Right lung (tissue), 2 donors: ENCODE measurements at regions not wholly inside any gene's neighbourhood (a gene's known extent, or its start where the extent isn't known, plus 50 kb on each side); places are given as distances from the start of the nearest gene placed in this dataset.

Source experiments
- DNase-seq, 2 donors: peaks; one replicate each; pipeline ENCODE4 v3.0.0-alpha.2; 2013

DNA sequence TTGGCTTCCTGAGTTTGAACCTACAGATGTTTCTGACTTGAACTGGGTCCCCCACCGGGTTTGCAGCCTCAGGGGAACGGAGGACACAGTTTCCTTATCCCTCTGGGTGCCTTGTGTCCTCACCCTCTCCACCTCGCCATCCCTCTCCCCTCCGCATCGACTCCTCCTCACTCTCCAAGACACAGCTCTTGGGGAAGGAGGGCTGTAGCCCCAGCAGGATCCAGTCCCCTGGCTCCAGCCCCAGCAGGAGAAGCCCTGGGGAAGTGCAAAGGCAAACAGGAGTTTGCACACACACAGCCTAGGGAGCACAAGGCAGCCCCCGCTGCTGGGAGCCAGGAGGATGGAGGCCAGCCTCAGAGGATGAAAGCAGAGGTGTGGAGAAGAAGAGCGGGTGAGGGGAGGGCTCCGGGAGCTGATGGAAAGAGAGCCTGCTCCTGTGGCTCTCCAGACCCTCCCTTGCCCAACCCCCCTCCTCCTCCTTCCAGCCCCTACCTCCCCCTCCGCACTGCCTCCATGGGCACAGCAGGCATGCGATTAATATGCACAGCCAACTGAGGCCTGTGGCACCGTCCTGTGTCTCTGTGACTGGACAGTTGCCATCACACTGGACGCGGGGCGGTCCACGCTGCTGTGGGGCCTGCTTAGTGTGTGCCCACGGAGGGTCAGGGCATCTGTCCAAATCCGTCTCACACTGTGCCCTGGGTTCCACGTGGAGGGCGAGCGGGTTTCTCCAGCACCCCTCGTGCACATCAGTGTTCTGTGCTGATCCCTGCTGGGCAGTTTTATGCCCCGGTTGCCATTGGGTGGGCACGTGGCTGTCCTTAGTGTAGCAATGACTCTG, 193.7 kb upstream of the DIO3 start:
- DNase-seq = no peak

DNA sequence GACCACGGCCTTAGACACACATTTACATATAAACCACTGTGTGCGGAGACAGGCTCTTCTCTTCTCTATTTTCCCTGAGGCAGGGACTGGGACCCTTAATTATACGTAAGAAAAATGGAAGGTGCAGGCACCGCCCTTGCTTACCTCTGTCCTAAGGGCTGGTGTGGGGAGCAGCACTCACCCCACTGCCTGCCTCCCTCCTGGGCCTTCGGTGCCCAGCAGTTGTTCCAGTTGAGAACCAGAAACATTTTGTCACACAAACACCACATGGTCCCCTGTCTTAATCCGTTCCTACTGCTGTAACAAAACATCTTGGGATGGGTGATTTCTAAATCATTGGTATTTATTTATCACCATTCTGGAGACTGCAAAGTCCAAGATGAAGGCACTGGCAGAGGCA, 192.7 kb upstream of the DIO3 start:
- DNase-seq = no peak

DNA sequence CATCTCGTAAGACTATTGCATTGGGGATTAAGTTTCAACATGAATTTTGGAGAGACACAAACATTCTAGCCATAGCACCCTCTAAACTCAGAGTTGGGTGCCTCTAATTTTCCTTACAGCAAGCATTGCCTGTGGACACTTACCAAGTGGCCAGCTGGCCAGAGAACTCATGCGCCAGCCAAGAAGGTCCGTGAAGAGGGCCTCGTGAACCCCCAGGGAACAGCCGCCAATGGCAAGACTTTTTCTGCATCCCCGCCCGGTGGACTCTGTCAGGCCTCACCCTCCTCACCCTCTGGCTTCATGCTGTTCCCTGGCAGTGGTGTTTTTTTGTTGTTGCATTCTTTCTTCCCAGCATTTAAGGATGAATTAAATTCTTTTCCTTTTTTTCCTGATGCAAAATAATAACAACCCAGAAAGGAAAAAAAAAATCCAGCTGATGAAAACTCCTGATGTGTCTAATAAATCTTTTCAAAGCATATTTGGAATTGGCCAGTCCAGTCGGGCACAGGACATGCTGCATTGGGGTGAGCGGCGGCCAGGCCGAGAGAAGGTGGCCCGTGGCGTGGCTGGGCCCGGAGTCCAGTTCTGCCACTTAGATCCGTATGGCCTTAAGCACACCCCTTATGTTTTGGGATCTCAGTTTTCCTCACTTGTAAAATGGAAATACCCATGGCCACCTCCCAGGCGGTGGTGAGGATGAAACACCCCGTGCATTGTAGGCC, 191.9 kb upstream of the DIO3 start:
- DNase-seq = no peak

DNA sequence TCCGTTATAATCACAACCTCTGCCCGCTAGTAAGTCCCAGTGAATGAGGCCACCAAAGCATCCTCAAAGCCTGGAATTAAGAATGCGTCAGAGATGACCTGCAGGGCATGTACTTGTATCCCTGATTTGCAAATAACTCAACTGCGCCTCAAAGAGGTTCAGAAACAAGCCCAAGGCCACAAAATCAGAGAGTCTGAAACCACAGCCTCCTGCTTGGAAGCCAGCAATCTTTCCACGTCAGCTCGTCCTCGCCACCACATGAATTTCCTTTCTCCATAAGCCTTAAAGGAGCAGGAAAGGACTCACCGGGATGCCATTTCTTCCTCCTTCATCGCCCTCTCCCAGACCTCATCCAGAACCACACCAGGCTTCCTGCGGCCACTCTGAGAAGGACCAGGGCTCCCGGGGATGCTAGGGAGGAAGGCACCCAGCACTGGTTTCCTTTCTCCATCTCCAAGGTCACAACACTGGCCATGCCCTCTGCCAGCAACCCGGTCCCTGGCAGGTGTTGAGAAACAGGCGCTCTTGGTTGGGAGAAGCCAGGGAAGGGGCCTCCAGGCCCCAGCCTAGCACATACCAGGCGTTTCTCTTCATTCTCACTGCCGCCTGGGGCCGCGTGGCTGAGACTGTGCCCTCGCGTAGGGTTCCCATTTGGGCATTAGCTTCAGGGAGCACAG, 191.2 kb upstream of the DIO3 start:
- no peak for DNase-seq

DNA sequence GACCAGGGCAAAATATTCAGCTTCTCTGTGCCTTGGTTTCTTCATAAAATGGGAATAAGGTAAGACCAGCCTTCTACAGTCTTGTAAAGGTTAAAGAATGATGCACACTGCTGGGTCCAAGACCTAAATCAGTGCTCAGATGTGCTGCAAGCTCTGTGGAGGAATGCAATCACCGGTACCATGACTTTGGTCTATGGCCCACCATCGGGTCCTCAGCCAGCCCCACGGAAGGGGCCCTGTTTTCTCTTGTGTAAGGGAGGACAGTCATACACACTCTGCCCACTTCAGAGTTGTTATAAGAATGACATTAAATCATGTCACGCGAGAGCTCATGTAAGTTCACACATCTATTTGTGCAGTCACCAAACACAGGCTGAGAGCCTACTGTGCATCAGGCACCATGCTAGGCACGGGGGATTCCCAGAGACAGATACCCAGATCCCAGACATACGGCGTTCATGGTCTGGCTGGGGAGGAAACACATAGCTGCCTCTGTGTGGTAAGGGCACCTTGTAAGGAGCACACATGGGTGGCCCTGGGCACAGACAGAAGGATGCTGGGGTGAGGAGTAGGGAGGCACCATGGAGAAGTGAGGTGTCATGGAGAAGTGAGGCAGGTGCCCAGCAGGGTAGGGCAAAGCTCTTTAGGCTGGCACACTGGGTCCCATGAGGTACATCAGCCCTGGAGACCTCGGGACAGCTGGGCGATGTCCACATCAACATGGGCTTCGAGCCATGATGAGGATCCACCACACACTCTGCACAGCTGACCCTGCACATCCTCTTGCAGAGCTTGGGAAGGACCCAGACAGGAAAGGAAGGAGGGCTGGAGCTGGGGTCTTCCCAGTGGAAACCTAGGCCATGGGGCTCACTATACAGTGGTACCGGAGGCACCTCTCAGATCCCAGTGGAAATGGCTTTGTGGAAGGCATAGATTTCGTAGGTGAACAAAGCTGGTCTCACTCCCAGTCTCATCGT, 190.4 kb upstream of the DIO3 start:
- no peak for DNase-seq

DNA sequence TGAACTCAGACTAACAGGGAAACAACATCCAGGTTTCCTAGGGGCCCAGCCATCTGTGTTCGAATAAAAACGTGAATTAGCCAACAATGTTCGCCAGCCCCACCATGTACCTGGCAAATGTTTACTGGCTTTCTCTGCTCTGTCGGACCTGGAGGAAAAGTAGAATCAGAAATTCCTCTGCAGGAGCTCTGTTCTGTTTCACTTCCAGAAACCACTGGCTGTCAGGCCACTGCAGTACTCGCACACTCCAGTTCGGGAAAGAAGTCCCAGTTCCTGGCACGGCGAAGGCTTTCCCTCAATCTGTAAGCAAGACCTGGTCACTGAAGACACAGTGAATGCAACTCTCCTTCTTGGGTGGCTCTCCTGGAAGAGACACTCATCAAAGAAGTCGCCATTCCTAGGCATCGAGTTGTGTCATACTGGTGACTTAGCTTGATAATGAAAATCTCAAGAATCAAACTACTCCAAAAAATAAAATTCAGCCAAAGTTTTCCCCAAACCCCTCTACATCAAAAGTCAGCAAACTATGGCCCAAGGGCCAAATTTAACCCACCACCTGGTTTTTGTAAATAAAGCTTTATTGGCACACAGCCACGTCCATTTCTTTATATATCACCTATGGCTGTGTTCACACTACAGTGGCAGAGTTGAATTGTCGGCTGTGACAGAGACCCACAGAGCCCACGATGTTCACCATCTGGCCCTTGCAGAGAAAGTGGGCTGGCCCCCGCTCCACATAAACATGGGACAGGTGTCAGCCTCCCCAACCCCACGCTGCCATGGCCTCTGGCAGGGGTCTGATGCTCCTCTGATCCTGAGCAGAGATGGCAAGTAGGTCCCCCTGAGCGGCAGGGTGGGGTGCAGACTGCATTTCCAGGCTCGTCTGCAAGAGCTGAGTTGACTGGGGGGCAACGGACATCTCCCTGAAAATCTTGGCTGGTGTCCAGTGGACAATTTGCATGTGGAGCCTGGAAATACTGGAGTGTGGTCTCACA, 189.2 kb upstream of the DIO3 start:
- DNase-seq = no peak

DNA sequence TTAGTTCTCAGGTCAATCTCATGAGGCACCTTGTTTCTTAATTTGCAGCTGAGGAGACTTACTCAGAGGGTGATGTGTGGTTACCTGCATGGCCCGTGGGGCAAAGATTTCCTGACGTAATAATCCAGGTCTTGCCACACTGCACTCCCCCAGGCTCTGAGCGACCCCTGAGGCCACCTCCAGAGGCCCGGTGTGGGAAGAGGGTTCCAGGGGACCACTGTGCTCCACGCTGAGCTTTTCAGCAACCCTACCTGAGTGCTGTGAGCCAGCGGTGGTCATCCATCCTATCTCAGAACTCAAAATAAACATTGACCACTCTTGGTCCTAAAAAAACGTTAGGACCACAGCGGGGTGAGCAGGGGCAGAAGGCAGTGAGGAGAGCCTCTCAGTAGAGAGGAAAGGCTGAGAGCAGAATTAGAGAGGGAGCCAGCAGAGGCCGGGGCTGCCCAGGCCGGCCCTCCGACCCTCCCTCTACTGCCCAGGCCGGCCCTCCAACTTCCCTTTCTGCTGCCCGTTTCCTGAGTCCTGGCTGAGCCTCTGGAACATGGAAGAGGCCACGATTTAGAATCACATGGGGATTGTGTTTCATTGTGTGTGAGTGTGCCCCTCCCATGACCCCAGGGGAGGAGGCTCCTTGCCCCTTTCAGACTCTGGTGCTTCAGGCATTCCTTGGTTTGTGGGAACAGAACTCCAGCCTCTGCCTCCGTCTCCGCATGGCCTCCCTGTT, 188.2 kb upstream of the DIO3 start:
- DNase-seq = no peak

DNA sequence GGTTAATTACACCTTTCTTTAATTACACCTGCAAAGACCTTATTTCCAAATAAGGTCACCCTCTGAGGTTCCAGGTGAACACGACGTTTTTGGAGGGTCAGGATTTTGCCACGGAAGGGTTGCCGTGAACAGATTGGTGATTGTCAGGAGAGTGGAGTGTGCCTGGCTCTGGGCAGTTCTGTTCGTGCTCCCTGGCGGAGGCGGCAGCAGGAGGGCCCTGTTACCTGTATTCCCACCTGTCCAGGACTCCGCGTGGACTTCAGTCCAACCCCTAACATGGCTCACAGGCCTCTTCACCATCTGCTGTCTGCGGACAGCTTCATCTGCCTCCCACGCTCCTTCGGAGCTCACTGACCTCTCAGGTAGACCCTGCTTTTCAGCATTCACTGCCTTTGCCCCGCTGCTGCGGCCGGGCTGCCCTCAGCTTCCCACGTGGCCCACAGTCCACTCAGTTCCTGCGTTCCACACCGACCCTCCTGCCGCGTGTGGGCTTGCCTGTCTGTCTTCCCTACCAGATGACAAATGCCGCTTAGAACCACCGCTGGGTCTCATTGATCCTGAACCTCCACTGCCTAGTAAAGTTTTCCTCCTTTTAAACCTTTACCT, 187.5 kb upstream of the DIO3 start:
- DNase-seq = no peak

DNA sequence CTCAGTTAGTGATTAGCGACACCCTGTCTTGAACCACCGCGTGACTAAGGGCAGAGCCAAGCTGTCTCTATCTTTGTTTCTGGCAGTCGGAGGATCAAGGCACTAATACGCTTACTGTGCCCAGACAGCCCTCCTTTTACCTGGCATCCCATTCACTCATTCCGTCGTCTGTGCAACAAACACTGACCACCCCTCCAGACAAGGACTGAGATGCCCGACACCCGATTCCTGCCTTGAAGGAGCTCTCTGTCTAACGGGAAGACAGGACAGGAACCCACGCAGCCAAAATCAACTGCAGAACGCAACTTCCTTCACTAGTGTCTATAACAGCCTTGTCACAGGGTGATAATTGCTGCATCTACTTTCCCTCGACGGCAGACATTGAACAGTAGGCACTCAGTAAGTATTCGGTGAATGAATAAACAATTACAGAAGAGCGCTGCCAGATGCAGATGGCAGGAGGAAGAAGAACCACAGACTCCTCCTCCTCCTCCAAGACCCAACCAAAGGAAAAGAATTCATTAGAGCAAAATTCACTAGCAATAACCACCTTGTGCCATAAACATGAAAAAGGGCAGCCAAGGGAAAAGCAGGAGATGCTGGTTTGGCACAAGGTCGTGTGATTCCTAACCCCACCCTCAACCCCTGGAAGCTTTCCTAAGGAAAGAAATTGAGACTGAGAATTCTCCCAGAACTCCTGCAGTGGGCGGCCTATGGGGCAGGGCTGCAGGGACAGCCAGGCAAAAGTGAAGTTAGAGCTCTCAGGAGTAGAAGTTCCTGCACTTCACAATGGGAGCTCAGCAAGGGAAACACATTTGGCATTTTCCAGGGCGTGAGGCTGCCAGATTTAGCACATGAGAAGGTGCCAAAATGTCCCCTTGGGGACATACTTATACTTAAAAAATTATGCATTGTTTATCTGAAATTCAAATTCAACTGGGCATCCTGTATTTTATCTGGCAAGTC, 186.6 kb upstream of the DIO3 start:
- DNase-seq = no peak

DNA sequence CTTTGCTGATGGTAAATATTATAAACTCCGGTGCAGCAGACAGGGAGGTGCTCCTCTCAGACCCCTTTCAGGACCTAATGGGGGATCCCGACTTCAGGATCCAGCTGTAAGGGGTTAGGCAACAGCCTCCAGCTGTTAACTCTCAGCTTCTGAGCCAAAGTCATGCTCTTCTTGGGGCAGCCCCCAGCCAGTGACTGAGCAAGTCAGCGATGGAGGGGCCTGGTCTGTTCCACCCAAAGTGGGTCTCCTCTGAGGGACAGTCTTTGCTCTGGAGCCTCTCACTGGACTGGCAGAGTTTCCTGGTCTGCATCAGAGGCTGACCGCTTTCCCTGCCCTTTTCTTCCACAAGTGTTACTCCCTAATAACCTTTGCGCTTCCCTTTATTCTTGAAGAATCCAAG, 184.2 kb upstream of the DIO3 start:
- DNase-seq = no peak

DNA sequence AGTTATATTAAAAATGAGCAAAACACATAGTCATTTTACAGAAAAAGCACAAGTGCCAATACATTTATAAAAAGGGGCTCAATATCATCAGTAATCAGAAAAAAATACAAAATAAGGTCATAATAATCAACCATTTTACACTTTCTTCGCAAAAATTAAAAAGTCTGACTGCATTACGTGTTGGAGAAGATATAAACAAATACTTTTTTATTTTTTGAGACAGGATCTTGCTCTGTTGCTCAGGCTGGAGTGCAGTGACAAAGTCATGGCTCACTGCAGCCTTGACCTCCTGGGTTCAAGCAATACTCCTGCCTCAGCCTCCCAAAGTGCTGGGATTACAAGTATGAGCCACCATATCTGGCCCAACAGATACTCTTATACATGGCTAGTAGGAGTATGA, 181.5 kb upstream of the DIO3 start:
- DNase-seq = no peak

DNA sequence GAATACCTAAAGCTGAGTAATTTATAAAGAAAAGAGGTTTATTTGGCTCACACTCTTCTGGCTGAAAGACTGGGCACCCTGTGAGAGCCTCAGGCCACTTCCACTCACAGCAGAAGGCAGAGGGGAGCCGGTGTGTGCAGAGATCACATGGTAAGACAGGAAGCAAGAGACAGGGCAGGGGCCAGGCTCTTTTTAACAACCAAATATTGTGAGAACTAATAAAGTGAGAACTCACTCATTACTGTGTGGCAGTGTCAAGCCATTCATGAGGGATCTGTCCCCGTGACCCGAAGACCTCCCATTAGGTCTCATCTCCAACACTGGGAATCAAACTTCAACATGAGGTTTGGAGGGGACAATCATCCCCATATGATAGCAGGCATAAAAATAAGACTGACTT, 180.8 kb upstream of the DIO3 start:
- no peak for DNase-seq

DNA sequence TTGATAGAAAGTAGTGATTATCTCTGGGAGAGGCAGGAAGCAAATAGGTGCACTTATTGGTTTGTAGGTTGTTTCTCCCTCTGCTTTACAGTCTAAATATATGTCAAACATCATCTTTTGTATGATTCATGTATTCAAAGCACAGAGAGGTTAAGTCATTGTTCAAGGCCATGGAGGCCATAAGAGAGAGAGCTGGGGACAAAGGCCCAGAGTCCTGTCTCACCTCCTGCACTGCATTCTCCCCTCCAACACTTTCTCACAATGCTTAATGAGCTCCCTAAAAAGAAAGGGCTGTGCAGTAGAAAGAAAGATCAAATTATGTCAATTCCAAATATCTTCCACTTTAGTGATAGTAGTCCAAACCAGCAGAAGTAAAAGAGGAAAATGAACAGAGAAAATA, 180.4 kb upstream of the DIO3 start:
- DNase-seq = no peak

DNA sequence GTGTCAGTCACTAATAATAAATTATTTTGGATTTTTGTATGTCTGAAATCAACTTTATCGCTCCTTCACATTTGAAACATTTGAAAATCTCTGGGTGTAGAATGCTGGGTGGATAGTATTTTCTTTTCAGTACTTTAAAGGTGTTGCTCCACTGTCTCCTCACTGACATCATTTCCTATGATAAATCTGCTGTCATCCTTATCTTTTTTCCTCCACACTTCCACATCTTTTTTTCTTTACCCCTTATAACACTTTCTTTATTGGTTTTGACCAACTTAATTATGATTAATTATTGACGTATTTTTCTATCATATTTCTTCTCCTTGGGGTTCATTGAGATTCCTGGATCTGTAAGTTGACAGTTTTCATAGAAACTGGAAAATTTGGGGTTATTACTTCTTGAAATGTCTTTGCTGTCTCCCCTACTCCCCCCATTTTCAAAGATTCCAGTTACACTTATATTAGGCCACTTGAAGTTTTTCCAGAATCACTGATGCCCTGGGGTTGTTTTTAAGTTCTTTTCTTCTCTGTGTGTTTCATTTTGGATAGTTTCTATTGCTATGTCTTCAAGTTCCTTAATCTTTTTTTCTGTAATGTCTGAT, 177.5 kb upstream of the DIO3 start:
- DNase-seq = no peak

DNA sequence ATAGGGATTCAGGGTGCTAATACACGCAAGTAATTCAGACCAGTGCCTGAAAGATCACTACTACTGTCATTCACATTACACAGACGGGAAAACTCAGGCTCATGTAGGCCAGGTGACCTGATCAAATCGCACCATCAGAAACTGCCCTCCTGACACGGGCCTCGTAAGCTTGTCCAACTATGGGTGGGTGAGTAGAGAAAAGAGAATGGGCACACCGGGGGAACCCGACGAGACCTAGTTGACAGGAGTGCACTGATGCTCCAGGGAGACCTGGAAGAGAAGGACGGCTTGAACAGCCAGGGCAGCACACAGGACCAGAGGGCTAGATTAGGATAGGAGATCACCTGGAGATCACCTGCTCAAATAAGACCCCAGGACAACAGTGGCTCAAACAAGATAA, 166.9 kb upstream of the DIO3 start:
- DNase-seq = no peak

DNA sequence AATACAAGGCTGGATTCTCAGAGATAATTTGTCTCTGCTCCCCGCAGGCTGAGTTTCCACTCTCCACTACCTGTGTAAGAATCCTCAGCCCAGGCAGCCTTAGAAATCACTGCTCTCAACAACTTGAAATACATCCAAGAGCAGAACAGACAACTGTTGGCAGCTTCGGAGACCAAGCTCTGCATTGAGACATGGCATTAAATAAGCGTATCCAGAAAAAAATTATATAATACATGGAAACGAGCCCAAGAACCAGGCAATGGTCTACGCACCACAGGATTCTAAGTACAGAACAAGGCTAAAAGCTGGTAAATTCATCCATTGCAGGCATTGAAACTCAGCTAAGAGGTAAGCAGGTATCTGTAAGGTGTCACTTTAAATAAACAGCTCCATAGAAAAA, 165.5 kb upstream of the DIO3 start:
- no peak for DNase-seq

DNA sequence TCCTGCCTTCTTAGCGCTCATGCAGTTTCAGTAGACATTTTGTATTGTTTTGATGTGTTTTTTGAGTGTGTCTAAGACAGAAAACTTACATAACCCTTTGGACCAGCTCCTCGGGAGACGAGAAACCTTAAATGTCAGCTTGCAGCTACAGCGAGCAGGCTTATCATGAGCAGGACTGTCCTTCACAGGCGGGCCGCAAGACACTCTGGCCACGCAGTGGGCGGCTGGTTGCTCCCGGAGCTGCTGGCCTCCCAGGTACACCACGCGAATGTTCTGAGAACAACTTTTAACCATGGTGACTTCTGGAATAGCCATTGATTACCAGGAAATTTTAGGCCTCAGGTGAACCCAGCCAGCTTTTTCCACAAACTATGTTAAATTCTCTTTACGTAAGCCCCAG, 164.1 kb upstream of the DIO3 start:
- no peak for DNase-seq

DNA sequence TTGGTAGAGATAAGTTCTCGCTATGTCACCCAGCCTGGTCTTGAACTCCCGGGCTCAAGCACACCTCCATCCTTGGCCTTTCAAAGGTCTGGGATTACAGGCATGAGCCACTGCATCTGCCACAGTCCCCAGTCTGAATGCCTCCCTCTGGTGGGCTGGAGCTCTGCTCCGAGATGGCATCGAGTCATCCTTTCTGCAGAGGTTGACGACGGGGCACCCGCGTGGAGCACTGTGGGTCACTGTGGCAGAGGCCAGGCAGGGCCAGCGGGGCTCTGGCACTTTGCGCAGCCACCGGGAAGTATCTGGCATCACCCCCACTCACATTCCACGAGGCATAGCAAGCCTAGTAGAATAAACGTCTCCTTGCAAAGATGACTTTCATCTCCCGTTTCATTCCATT, 163.3 kb upstream of the DIO3 start:
- no peak for DNase-seq
